Gastroesophageal sphincter (tissue), 3 donors: ENCODE measurements at regions not wholly inside any gene's neighbourhood (a gene's known extent, or its start where the extent isn't known, plus 50 kb on each side); places are given as distances from the start of the nearest gene placed in this dataset.

Experiments
- CTCF ChIP-seq, 4 experiments: fragments of 200-600 bp in 2 of 4; fragments of 450-650 bp in 2 of 4; sonication (generic) in 1 of 4; IDR thresholded peaks; one replicate each; pipeline ENCODE4 v1.5.1; 2017 to 2019; ENCODE audit warnings: antibody characterized with exemption in 4 of 4, mild to moderate bottlenecking in 2 of 4, moderate library complexity in 2 of 4
- POLR2A ChIP-seq, 2 donors: fragments of 450-650 bp; IDR thresholded peaks; one replicate each; pipeline ENCODE4 v1.6.1; 2017; ENCODE audit warnings: antibody characterized with exemption in 2 of 2, mild to moderate bottlenecking in 2 of 2, moderate library complexity in 1 of 2

- no peak for TF ChIP-seq CTCF (IDR thresholded peaks at IDR 0.05)
- no peak for TF ChIP-seq POLR2A (IDR thresholded peaks at IDR 0.05)
Observed at GRCh38 chr7:32385316-32385956, 104.7 kb downstream of the LSM5 start.
